GM10248 (cell line): ENCODE measurements at regions not wholly inside any gene's neighbourhood (a gene's known extent, or its start where the extent isn't known, plus 50 kb on each side); places are given as distances from the start of the nearest gene placed in this dataset.
"Not testable (repeated sequence)": the region's sequence is repeated elsewhere in the genome, so short reads cannot be mapped to it uniquely, and the experiment has no call there.

Source experiments
- CTCF ChIA-PET: fragments of 300-600 bp; sonication (Branson Sonifier 250); formaldehyde crosslinking; extraction: SDS; loops from one replicate; lab custom pipeline; 2021; ENCODE audit warnings: antibody characterized with exemption; lab: Yijun Ruan, JAX
- POLR2A ChIA-PET: fragments of 350-650 bp; sonication (Branson Sonifier 250); formaldehyde crosslinking; extraction: SDS; loops from one replicate; lab custom pipeline; 2020; ENCODE audit warnings: antibody characterized with exemption; lab: Yijun Ruan, JAX
- DNase-seq: peaks from one replicate; pipeline ENCODE4 v3.0.0; 2012; ENCODE audit errors: extremely low spot score
- TF ChIP-seq, protein P1 (sequence below): IDR thresholded peaks from 2 replicates; pipeline ENCODE4 v1.5.1; 2012; ENCODE audit warnings: mild to moderate bottlenecking, low read depth; ENCODE audit errors: extremely low read depth, missing control alignments, control extremely low read depth

DNA sequence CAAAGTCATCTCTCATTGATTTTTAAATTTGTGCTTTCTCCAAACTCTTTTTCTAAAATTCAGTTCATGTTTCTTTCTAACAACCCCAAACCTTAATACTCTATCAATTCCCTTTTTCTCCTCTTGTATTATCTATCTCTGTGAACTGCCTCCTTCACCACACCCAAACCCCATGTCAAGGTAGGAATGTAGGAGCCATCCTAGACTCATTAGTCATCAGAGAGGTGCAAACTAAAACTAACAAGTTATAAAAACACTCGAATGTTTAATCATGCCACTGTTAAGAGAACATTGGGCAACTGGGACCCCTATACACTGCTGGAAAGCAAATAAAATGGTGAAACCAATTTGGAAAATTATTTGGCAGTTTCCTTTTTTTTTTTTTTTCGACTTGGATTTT, 533.8 kb upstream of the LRRN3 start:
- TF ChIP-seq, protein P1, sequence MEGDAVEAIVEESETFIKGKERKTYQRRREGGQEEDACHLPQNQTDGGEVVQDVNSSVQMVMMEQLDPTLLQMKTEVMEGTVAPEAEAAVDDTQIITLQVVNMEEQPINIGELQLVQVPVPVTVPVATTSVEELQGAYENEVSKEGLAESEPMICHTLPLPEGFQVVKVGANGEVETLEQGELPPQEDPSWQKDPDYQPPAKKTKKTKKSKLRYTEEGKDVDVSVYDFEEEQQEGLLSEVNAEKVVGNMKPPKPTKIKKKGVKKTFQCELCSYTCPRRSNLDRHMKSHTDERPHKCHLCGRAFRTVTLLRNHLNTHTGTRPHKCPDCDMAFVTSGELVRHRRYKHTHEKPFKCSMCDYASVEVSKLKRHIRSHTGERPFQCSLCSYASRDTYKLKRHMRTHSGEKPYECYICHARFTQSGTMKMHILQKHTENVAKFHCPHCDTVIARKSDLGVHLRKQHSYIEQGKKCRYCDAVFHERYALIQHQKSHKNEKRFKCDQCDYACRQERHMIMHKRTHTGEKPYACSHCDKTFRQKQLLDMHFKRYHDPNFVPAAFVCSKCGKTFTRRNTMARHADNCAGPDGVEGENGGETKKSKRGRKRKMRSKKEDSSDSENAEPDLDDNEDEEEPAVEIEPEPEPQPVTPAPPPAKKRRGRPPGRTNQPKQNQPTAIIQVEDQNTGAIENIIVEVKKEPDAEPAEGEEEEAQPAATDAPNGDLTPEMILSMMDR, result no peak
- POLR2A ChIA-PET, result no interaction called here
- no peak for DNase-seq
- CTCF ChIA-PET, result no interaction called here

DNA sequence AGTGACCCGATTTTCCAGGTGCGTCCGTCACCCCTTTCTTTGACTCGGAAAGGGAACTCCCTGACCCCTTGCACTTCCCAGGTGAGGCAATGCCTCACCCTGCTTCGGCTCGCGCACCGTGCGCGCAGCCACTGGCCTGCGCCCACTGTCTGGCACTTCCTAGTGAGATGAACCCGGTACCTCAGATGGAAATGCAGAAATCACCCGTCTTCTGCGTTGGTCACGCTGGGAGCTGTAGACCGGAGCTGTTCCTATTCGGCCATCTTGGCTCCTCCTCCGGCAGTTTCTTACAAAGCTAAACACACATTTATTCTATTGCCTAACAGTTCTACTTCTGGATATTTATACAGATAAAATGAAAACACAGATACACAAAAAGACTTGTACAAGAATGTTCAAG, 527.6 kb upstream of the LRRN3 start:
- CTCF ChIA-PET, result not testable (repeated sequence)

GRCh38 chr7:110564246-110564645, 526.7 kb upstream of the LRRN3 start:
- ChIA-PET CTCF (interaction anchor here (1.3 kb wide), 1 partner anchor 12 kb away, joined by 4 read pairs; no protein-coding TSS in a partner anchor), POLR2A (no interaction called here)
- DNase-seq, result no peak
- TF ChIP-seq, protein P1, result no peak

More for the DNA sequence above, 527.6 kb upstream of the LRRN3 start:
- POLR2A ChIA-PET, DNase-seq: not testable (repeated sequence)

DNA sequence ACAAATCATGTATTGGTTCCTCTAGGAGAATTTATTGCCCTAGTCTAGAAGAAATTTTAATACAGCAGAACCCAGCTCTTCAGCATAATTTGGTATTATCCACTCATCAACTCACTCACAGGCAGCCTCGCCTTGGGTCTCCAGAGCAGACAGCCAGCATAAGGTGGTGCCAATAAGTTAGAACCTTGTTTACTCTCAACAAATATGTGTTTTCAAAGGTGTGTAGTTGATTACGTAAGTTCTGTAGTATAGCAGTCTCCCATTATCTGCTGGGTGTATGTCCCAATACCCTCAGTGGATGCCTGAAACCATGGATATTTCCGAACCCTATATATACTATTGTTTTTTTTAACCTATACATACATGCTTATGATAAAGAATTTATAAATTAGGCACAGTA, 522.5 kb upstream of the LRRN3 start:
- CTCF ChIA-PET, result no interaction called here
- TF ChIP-seq, protein P1, result no peak
- POLR2A ChIA-PET, result no interaction called here
- no peak for DNase-seq

- CTCF ChIA-PET, result no interaction called here
- POLR2A ChIA-PET, result no interaction called here
- TF ChIP-seq, protein P1, result no peak
- DNase-seq, result no peak
Observed at GRCh38 chr7:110568932-110569331, 522.0 kb upstream of the LRRN3 start.

DNA sequence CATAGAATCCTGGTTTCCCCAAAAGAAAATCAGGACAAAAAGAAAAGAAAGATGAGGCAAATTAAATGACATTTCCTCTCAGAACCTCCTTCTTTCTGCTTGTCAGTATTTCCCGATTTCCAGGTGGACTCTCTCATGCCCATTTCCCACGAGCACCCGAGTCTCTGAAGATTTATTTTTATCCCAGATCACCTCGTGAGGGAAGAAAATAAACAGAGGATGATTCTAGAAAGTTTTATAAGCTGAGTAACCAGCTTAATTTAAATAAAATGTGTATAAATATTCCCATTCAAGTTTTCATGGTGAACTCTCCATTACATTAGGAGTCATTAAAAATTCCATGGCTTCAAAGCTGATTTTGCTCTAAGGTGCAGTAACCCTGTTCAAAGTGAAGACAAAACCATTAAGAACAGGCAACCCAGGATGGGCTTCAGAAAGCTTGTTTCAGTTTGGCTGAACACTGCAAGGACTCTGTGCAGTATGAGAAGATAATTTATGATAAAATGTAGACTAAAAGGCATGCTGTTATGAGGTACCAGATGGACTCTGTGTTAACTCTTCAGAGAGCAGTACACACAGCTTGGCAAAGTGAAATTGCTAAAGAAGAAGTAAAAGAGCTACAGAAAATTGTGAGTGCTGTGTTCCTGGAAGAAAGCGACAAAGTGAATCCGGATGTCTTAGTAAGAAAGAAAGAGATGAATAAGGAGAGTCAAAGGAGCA, 521.3 kb upstream of the LRRN3 start:
- TF ChIP-seq, protein P1, result no peak
- POLR2A ChIA-PET, result no interaction called here
- no peak for DNase-seq
- CTCF ChIA-PET, result no interaction called here

DNA sequence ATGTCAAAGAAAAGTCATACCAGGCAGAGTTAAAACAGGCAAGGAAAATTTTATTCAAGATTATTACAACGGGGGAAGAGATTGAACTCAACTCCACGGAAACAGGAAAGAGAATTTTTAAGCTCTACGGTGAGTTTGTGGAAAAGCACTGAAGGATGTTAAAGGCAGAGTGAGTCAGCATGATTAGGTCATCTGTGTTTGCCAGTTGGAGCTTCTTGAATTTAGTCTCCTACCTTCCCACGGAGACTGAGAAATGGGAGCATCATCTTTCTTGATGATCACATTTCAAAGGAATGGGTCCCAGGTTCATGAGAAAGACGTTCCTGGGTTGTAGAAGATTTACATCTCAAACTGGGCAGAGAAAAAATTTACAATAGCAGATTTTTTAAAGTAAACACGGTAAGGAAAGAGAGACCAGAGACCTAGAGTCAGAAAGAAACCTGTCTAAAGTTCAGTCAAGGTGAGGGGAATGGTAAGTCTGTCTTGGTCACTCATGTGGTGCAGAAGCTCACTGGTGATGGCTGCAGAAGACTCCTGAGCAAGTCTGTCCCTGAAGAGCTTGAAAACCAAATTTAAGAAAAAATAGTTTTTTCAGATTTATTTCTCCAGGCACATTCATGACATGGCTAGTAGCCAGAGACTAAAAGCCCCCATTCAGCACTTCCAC, 516.9 kb upstream of the LRRN3 start:
- POLR2A ChIA-PET, result interaction anchor here (0.6 kb wide), 1 partner anchor 1060 kb away, joined by 3 read pairs; no protein-coding TSS in a partner anchor
- TF ChIP-seq, protein P1, result no peak
- CTCF ChIA-PET, result interaction anchor here (1.4 kb wide), 1 partner anchor 14 kb away, joined by 4 read pairs; no protein-coding TSS in a partner anchor
- no peak for DNase-seq
